ENCODE measurements at regions not wholly inside any gene's neighbourhood (a gene's known extent, or its start where the extent isn't known, plus 50 kb on each side); places are given as distances from the start of the nearest gene placed in this dataset.

DNA sequence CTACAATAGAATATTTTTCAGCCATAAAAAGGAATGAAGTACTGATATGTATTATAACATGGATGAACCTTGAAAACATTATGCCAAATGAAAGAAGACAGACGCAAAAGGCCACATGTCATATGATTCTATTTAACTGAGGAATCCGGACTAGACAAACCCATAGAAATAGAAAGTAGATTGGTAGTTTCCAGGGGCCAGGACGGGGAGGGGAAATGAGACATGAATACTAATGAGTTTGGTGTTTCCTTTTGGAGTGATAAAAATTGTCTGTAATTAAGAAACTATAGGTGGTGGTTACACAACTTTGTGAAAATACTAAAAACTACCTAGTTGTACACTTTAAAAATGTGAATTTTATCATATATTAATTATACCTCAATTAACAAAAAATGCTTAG lies 247.6 kb downstream of the BCAT1 start:
- Histone ChIP-seq H3K4me2 (ENCODE audit: insufficient read depth, low read length) (no peak overlapping the region), H2AFZ (ENCODE audit: low read depth, low read length) (no peak overlapping the region), H4K20me1 (replicated peaks; ENCODE audit: control insufficient read depth, extremely low read depth, insufficient read depth, low read length) (no peaks in the 10 kb centered on the region), H3K27ac (ENCODE audit: insufficient read depth, low read depth, low read length) (no peak overlapping the region), H3K4me3 (replicated peaks in 1 of 3; ENCODE audit: insufficient read depth in 1 of 3, low read depth in 1 of 3, low read length in 3 of 3) (no peak overlapping the region), H3K9me3 (replicated peaks; ENCODE audit: control insufficient read depth, insufficient read depth, low read length) (no peaks in the 10 kb centered on the region), H3K9me1 (replicated peaks; ENCODE audit: control insufficient read depth, extremely low read depth, insufficient read depth, low read length) (no peaks in the 10 kb centered on the region), H3K4me1 (ENCODE audit: control insufficient read depth, extremely low read depth, insufficient read depth, low read length) (no peaks in the 10 kb centered on the region), H3K79me2 (ENCODE audit: control insufficient read depth, insufficient read depth, low read length) (no peaks in the 10 kb centered on the region), H3K27me3 (ENCODE audit: control insufficient read depth in 2 of 2, insufficient read depth in 2 of 2, low read length in 2 of 2) (no peaks in the 10 kb centered on the region), H3K36me3 (ENCODE audit: control insufficient read depth in 2 of 2, extremely low read depth in 1 of 2, insufficient read depth in 2 of 2, low read length in 2 of 2) (no peaks in the 10 kb centered on the region), H3K9ac (replicated peaks; ENCODE audit: extremely low read depth, insufficient read depth, low read length) (no peak overlapping the region)
- FAIRE-seq (no peak), DNase-seq (ENCODE audit: low read depth, low spot score) (no peak)
- ChIA-PET CTCF (no interaction called here), POLR2A (no interaction called here)
- intact Hi-C loops (cut with micrococcal nuclease): no loop called here
- dilution Hi-C loops (cut with MboI; ENCODE audit: extremely low pct_ligation_motif_present, low sequenced_read_pairs): no loop called here
- no TSS peak for BruUV-seq (replicated peaks)
- TF ChIP-seq, protein P1, sequence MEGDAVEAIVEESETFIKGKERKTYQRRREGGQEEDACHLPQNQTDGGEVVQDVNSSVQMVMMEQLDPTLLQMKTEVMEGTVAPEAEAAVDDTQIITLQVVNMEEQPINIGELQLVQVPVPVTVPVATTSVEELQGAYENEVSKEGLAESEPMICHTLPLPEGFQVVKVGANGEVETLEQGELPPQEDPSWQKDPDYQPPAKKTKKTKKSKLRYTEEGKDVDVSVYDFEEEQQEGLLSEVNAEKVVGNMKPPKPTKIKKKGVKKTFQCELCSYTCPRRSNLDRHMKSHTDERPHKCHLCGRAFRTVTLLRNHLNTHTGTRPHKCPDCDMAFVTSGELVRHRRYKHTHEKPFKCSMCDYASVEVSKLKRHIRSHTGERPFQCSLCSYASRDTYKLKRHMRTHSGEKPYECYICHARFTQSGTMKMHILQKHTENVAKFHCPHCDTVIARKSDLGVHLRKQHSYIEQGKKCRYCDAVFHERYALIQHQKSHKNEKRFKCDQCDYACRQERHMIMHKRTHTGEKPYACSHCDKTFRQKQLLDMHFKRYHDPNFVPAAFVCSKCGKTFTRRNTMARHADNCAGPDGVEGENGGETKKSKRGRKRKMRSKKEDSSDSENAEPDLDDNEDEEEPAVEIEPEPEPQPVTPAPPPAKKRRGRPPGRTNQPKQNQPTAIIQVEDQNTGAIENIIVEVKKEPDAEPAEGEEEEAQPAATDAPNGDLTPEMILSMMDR (IDR thresholded peaks at IDR 0.05; ENCODE audit: extremely low read depth in 1 of 2, insufficient read depth in 1 of 2, low read depth in 1 of 2, low read length in 2 of 2): no peak
- TF ChIP-seq MYC (IDR thresholded peaks at IDR 0.05; ENCODE audit: low read depth, low read length) (no peak), MAX (IDR thresholded peaks at IDR 0.05; ENCODE audit: insufficient read depth, insufficient read length) (no peak), FOS (IDR thresholded peaks at IDR 0.05; ENCODE audit: borderline replicate concordance, insufficient read depth, low read length) (no peak), EZH2 (IDR thresholded peaks at IDR 0.05; ENCODE audit: borderline replicate concordance, low read depth, low read length, severe bottlenecking) (no peak), GATA2 (IDR thresholded peaks at IDR 0.05; ENCODE audit: insufficient read depth, insufficient read length, low read depth, low read length) (no peak), POLR2AphosphoS5 (IDR thresholded peaks at IDR 0.05; ENCODE audit: insufficient read depth, low read depth, low read length) (no peak), POLR2A (IDR thresholded peaks at IDR 0.05; ENCODE audit: low read depth, low read length) (no peak), JUN (IDR thresholded peaks at IDR 0.05; ENCODE audit: borderline replicate concordance, insufficient read depth, insufficient read length, low read depth) (no peak)
